HuH-7 (cell line): ENCODE measurements at regions not wholly inside any gene's neighbourhood (a gene's known extent, or its start where the extent isn't known, plus 50 kb on each side); places are given as distances from the start of the nearest gene placed in this dataset.
"Not testable (repeated sequence)": the region's sequence is repeated elsewhere in the genome, so short reads cannot be mapped to it uniquely, and the experiment has no call there.

Experiments used
- DNase-seq: peaks from one replicate; pipeline ENCODE4 v3.0.0; 2011; ENCODE audit warnings: low spot score

DNA sequence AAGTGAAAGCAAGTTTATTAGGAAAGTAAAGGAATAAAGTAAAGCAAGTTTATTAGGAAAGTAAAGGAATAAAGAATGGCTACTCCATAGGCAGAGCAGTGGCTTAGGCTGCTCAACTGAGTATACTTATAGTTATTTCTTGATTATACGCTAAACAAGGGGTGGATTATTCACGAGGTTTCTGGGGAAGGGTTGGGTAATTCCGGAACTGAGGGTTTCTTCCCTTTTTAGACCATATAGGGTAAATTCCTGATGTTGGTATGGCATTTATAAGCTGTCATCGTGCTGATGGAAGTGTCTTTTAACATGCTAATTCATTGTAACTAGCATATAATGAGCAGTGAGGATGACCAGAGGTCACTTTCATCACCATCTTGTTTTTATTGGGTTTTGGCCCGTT is 194.3 kb downstream of the DLEU7 start:
- no peak for DNase-seq

DNA sequence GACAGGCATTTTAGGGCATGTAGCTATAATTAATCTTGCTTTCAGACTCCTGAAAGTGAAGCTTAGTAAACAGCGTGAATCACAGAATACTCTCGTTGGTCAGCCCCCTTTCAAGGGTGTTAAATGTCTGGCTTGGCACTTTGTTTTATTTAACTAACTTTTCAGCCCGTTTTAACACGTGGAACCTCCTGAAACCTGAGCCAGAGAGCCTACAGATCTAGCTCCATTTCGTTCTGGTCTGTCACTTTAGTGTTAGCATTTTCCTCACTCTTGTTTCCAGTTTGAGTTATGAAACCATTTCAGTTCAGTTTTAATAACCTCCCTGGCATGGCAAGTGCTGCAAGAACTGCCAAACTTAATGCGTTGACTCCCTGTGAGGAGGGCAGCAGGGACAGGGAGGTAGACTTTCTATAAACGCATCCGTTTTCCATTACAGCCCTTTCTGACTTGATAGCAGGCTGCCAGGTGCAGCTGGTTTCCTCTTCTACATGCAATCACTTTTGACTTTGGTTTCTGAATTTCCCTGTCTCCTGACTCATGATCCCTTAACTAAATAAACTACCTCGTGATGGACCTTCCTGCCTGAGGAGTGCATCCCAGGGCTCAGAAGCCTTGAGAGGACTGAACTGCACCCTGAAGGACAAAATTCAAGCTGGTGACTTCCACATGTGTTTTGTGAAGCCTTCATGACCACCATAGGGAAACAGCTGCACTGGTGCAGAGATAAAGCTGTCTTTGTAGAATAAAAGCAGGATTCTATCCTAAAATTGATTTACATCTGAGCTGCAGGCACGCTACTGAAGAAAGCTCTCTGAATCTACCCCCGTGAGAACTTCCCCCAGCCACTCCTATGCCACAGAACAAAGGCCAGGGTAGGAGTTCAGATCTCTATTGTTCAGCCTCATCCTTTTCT is 192.6 kb downstream of the DLEU7 start:
- DNase-seq = no peak

DNA sequence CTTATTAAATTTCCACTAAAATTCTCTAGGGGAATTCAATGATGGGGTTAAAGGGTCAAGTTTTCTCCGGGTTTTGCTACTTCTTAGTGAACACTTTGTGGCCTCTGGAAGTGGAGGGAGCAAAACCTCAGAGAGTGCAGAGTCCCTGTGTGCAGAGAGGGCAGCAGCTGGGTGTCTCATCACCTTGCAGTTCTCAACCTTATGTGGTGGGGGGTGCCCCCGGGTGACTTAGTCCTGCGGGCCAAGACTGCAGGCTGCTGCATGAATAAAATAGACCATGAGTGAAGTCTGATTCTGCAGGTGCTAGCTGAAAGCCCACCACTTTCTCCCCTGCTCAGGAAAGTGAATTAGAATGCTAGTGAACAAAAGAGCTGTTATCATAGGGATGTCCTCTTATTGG is 191.6 kb downstream of the DLEU7 start:
- DNase-seq = no peak

DNA sequence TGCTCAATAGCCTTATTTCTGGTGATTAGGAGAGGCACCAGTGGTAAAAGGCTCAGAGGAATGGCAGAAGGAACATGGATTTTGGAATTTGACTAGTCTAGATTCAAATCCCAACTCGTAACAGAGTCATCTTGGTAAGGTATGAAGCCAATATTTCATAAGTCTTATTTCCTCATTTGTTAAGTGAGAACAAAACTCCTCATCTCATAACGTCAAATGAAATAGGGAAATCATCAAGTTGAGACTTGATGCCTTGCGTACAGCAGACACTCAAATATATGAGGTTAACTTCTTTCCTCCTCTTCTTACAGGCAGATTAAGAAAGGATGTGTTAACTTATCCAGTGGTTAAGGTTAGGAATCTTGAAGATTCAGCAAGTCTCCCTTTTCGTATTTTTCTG is 189.2 kb downstream of the DLEU7 start:
- no peak for DNase-seq

DNA sequence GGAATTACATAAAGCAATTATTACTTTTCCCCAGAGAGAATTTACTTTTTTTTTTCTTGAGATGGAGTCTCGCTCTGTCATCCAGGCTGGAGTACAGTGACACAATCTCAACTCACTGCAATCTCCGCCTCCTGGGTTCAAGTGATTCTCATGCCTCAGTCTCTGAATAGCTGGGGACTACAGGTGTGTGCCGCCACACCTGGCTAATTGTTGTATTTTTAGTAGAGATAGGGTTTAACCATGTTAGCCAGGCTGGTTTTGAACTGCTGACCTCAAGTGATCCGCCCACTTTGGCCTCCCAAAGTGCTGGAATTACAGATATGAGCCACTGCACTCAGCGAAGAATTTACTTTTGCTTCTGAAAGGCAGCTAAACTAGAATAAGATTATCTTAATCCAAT is 181.6 kb downstream of the DLEU7 start:
- not testable (repeated sequence) for DNase-seq

DNA sequence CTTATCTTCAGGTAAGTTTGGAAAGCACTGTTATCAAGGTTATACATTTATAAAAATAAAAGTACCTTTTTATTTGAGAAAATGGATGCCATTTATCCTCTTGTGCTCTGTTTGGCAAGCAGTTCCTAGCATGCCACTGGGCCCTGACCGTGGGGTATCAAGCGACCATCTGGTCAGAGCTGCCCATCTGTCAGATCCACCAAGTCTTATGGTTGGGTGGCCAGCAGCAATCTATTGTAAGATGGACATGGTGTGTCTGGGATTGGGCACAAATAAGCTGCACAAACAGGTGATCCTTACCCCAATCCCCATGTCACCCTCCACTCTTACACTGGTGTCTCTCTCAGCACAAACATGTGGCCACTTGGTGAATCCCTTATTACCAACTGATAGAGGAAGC is 178.5 kb downstream of the DLEU7 start:
- DNase-seq = no peak

DNA sequence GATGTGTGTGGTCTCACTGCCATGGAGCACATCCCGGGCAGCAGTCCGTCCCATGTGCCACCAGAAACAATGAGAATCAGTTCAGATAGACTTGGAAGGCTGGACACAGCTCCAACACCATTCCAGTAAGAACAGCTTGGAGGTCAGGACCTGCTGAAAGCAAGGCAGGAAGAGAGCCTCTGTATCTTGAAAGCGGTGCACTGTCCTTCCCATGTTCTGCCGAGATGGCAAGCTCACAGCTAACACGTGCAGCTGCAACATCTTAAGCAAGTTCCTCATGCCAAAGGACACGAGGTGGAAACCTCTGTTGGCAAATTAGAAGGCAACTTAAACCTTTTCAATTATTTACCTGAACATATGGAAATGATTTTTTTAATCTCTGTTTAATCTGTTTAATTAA is 175.4 kb downstream of the DLEU7 start:
- no peak for DNase-seq

DNA sequence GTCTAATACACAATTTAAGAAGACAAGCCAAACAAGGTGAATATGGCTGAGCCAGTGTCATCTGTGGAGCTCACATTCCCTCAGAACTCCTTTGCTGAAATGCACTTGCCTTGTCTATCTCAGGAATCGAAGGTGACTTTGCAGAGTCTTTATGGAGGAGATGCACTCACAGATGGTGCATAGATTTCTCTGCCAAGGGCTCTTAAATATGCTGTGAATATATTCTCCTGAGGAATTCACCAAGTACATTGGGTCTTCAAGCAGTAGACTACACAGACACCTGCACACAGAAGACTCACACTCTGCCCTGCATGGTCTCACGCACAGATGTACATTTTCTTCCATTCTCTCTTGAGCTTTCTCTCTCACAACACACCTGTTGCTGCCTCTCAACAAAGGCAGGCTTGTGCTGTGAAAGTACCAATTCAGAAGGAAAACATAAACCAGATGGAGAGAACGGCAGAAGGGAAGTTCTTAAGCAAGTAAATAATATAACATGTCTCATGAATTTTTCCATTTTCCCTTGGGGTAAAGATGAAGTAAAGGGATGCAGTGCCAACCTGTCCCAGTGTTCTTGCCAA is 174.7 kb downstream of the DLEU7 start:
- DNase-seq = no peak

DNA sequence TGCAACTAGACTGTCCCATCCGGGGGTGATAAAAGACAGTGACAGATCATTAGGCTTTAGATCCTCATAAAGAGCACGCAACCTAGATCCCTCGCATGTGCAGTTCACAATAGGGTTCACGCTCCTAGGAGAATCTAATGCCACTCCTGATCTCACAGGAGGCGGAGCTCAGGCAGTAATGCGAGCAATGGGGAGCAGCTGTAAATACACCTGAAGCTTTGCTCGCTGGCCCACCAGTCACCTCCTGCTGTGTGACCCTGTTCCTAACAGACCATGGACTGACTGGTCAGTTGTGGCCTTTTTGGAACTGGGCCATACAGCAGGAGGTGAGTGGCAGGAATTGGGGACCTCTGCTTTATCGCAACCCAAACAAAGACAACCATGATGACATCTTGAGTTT is 173.2 kb downstream of the DLEU7 start:
- DNase-seq = no peak

DNA sequence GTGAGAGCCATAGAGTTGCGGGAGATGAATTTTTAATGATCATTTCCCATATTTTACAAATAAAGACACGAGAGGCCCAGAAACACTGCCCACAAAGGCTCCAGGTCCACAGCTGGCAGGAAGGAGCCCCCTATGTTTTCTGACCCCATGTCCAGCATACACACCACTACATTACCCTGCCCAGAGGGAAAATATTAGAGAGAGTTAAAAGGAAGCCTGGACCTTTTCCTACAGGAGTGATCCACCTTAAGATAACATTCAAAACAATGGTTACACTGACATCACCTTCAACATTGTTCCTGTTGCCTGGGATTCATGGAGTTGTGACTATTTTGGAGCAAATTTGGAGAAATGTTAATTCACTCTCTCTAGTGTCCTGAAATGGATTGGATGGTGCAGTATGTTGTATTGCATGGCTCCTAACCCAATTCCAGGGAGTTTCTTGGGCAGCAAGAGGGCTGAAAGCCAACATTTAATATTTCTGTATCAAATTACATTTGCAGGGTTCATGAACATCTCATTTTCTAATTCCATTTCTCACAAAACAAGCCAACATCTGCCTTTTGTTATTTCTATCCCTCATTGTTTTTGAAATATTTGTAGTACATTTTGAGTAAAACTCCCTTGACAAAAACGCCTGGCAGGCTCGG is 172.5 kb downstream of the DLEU7 start:
- DNase-seq = no peak

DNA sequence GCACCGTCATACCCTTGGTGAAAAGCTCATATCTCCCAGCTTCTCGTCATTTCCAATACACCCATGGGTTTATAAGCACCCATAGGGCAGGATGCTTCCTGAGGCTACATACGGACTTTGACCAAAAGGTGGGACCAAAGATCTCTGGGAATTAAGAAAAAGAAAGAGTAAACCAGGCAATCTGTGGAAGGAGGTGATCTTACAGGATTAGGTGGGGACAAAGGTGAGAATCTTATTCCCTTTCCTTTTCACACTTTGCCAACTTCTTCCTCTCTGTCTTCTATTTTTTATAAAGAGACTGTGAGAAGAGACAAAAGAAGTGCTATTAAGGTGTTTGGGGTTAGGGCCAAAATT is 172.0 kb downstream of the DLEU7 start:
- no peak for DNase-seq

DNA sequence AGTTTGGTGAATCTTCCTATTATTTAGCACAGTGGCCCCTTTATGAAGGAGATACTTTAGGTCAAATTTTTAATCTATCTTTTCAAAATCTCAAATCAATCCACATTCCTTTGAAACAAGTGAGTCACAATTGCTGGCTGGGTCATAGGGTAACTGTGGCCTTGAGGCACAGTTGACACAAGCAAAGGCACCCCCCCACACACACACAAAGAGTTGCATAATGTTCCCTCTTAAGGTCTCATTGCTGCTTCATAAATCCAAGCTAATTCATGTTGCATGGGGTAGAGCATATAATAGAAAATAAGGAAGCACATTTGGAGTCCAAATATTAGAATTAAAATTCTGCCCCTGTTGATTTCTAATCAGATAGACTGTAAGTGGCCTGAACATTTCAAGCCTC is 171.5 kb downstream of the DLEU7 start:
- DNase-seq = no peak

DNA sequence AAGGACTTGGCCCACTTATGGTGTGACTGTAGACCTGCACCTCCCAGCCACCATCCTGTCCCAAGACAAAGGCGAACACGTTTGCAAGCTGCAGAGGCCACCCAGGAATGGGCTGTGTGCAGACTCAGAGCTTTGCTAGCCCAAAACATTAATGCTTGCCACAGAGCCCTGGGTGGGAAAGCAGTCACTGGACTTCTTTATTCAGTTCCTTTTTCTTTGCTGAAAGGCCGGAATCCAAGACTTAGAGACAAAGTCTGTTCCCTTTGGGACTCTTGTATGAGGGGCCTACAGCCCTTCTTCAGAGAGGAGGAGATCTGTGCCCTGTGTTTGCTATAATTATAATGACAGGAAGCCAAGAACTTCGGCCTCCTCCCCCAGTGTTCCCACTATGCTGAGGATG is 167.8 kb downstream of the DLEU7 start:
- DNase-seq = no peak

DNA sequence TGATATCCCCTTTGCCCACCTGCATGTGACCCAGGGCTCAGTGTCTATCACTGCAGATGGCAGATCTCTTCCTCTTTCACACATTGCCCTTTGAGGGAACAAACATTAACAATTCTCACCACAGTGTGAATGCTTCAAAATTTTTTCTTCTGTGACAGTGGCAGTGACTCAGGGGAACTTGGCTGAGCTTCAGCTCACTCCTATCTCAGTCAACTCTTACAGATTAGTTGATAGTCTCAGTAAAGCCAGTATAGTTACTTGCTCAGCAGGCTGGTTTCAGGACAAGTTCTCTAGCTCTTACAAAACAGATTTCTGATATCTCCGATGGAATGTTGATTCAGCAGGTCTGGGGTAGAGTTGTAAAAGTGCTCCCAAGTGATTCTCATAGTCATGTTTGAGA is 166.9 kb downstream of the DLEU7 start:
- DNase-seq = no peak

DNA sequence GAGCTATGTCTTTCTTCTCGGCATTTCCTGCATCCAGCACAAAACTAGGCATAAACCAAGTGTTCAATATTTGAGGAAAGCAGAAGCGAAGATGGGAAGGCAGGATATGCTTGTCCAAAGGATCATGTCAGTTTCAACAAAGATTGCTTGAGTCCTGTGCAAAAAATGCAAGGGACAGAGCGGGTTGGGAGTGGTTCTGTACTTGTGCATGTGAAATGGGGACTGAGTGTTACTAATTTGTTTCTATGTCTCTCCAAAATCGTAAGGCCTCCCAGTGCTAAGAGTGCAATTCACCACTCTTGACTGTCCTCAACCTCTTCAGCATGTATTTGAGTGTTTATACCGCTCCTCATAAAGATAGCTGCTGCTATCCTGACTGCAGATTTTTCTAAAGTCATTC is 166.2 kb downstream of the DLEU7 start:
- no peak for DNase-seq

DNA sequence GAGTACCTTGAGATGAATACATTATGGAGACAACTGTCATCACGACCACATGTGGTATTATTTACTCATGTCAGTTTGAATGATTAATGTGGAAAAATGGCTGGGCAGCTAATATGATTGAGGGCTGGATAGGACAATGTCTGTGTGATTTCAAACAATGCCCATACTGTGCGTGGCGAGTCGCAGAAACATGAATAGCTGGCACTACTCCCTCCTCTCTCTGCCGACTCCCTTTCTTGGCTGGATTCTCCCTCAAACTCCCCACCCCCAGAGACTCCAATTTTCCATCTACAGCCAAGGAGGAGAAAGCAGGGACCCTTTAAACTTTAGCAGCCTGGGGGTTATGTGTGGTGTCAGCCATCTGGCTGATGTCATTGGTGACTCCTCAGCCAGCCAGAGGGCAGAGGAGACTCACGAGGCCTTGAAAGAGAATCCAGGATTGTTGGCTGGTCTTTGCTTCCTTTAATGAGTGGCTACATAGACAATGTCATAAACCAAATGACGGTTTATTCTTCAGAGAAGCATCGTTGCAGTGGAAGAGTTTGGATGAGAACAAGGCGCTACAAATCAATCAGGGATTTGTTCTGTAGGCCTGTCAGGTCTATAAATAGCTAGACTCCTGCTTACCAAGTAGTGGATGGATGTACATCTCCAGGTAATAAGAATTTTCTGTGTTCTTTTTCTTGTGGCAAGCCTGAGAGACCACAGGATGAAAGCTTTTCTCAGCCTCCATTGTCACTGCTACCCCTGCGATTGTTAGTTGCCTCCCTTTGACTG is 165.6 kb downstream of the DLEU7 start:
- no peak for DNase-seq

DNA sequence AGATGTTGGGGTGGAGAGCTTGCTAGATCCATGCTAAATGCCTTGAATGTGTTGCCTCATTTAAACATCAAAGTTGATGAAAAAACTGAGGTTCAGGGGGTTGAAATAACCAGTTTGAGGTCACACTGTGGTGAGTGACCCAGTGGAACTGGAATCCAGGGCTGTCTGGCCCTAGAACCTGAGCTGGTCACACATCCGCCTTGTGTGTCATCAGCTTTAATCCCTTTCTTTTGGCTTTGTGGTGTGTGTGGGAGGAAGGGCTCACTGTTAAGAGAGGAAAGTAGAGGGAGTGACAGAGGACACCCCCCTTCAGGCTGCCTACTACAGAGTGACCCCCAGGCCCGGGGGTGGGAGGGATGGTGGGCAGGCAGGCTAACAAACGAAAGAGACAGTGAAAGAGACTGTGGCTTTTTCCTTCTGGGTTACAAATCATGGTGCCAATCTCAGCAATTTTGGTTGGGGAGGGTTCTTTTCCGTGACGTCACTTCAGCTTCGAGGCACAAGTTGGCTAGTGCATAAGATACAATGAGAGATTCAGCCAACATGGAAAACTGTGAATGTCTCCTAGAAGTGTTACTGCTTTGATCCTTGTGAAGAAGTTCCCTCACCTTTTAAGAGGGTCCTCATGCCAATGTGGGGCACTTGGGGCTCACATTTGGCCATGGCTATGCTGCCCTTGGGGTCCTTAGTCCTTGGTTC is 164.9 kb downstream of the DLEU7 start:
- no peak for DNase-seq

DNA sequence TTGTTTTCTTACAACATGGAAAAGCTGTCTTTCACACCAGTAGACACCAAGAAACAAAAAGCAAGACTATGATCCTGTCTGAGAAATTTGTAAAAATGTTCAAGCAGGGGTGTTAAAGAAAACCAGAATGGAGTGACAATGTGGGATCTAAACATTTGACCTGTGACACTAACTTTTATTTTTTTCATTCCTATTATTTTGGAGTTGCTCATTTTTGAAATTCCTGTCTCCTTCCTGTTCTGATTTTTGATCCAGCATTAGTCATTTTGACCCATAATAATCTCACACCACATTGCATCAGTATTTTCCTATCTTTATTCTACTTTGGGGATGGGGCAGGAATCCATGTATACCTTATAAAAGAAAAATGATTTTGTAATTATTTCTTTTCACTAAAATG is 164.2 kb downstream of the DLEU7 start:
- no peak for DNase-seq

DNA sequence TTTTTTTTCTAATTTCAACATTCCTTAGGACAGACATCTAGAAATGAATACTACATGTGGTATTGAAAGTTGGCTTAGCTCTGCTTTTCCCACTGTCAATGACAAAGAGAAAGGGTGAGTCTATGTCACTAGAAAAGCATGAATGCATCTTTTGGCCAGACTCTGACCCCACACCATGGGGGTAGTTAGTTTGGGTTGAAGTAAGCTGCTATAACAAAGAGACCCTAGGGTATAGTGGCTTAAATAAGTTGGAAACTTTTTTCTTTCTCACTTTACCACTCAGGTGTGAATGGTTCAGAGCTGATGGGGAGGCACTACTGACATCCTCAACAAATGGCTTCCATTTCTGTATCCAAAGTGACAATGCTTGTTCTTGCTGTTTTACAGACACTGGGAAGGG is 161.5 kb downstream of the DLEU7 start:
- DNase-seq = no peak

DNA sequence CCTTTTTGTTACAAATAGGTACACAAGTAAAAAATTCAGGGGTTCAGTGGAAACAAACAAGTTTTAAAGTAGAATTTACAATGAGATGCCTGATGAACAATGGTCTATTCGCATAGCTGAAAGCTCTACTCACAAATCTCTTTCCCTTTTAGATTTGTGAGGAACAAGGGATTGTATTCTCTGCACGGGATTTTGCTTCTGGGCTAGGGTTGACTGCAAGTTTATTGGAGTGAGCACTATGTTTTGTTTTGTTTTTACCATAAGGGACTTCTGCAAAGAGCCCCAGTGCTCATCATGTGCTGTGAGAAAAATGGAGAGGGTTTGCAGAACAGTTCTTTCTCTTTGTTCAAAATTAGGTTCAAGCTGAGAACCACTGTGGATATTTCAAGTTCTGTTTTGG is 160.5 kb downstream of the DLEU7 start:
- DNase-seq = no peak

DNA sequence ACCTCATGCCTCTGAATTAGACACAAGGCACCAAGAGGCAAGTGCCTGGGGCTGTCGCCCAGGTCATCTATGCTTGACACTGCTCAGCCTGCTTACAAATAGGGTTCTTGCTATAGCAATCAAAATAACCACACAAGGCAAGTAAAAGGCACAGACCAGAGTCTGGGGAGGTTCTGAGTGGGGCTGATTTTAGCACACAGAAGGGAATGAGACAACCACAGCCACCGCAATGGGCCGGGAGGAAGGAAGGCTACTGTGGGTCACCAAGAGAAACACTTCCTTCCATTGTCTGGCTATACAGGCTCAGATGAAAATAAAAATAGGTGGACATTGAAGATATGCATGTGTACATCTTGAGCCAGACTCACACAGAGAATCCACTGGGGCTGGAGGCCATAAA is 159.1 kb downstream of the DLEU7 start:
- DNase-seq = no peak

DNA sequence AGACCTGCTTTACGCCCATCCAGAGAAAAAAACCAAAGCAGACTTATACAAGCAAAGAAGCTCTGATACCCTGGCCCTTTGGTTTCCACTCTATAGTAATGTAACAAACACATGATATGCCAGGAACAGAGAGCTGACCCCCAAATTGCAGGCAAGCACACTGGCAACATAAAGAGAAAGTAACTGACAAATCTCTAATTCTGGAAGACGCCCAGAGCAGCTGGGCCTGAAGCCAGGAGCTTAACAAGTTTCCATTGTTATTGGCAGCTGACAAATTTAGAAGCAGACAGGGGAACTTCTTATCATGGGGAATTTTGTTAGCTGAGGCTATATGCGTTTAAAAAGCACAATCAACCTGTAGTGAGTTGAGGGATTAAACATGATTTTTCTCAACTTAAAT is 158.0 kb downstream of the DLEU7 start:
- DNase-seq = no peak
